H9 (cell line): ENCODE measurements at regions not wholly inside any gene's neighbourhood (a gene's known extent, or its start where the extent isn't known, plus 50 kb on each side); places are given as distances from the start of the nearest gene placed in this dataset.

Experiments
- DNase-seq: peaks from one replicate; pipeline ENCODE4 v3.0.0-alpha.2; 2017
- H2AFZ ChIP-seq: one replicate; pipeline ENCODE4 v1.6.1; 2013; ENCODE audit warnings: mild to moderate bottlenecking, low read length, control low read depth, moderate library complexity
- H2AK5ac ChIP-seq: 2 replicates; pipeline ENCODE4 v1.6.1; 2013; ENCODE audit warnings: low read length, control low read depth, mixed read lengths; ENCODE audit not compliant: insufficient read length
- H2BK120ac ChIP-seq: one replicate; pipeline ENCODE4 v1.6.1; 2013; ENCODE audit warnings: low read depth, mild to moderate bottlenecking, low read length, control low read depth, inconsistent platforms; ENCODE audit not compliant: poor library complexity, severe bottlenecking
- H2BK12ac ChIP-seq: 2 replicates; pipeline ENCODE4 v1.6.1; 2013; ENCODE audit warnings: low read length, control low read depth, mixed read lengths, low read depth; ENCODE audit not compliant: insufficient read length
- H2BK15ac ChIP-seq: 2 replicates; pipeline ENCODE4 v1.6.1; 2013; ENCODE audit warnings: low read depth, low read length, control low read depth
- H2BK20ac ChIP-seq: one replicate; pipeline ENCODE4 v1.6.1; 2013; ENCODE audit warnings: low read depth, mild to moderate bottlenecking, low read length, control low read depth, inconsistent platforms; ENCODE audit not compliant: poor library complexity, severe bottlenecking
- H2BK5ac ChIP-seq: 2 replicates; pipeline ENCODE4 v1.6.1; 2013; ENCODE audit warnings: low read length, control low read depth, mixed read lengths; ENCODE audit not compliant: insufficient read length
- H3K14ac ChIP-seq: 2 replicates; pipeline ENCODE4 v1.6.1; 2013; ENCODE audit warnings: low read length, control low read depth; ENCODE audit not compliant: insufficient read depth
- H3K18ac ChIP-seq: 2 replicates; pipeline ENCODE4 v1.6.1; 2013; ENCODE audit warnings: low read depth, mild to moderate bottlenecking, mixed read lengths, low read length, control low read depth; ENCODE audit not compliant: insufficient read length
- H3K23ac ChIP-seq: 2 replicates; pipeline ENCODE4 v1.6.1; 2013; ENCODE audit warnings: low read length, control low read depth, mixed read lengths, low read depth; ENCODE audit not compliant: insufficient read length
- H3K23me2 ChIP-seq: 2 replicates; pipeline ENCODE4 v1.6.1; 2013; ENCODE audit warnings: low read depth, mild to moderate bottlenecking, mixed read lengths, low read length, control low read depth; ENCODE audit not compliant: insufficient read length, poor library complexity, severe bottlenecking
- H3K27ac ChIP-seq: 2 replicates; pipeline ENCODE4 v1.5.1; 2013; ENCODE audit warnings: low read length, control low read depth, mixed read lengths, low read depth; ENCODE audit not compliant: insufficient read length
- H3K27me3 ChIP-seq: 2 replicates; pipeline ENCODE4 v1.6.1; 2013; ENCODE audit warnings: low read length, control low read depth, inconsistent platforms; ENCODE audit not compliant: insufficient read depth
- H3K4ac ChIP-seq: 2 replicates; pipeline ENCODE4 v1.6.1; 2013; ENCODE audit warnings: low read depth, mild to moderate bottlenecking, control low read depth, inconsistent platforms, low read length, moderate library complexity
- H3K4me1 ChIP-seq: 2 replicates; pipeline ENCODE4 v1.6.1; 2013; ENCODE audit warnings: low read length, control low read depth, inconsistent platforms; ENCODE audit not compliant: insufficient read depth
- H3K4me2 ChIP-seq: 2 replicates; pipeline ENCODE4 v1.6.1; 2013; ENCODE audit warnings: low read length, control low read depth, mixed read lengths; ENCODE audit not compliant: insufficient read length, insufficient read depth
- H3K56ac ChIP-seq: 2 replicates; pipeline ENCODE4 v1.6.1; 2013; ENCODE audit warnings: low read depth, mild to moderate bottlenecking, mixed read lengths, low read length, control low read depth; ENCODE audit not compliant: insufficient read length
- H3K79me1 ChIP-seq: 2 replicates; pipeline ENCODE4 v1.6.1; 2013; ENCODE audit warnings: low read depth, mild to moderate bottlenecking, moderate library complexity, low read length, control low read depth, inconsistent platforms; ENCODE audit not compliant: insufficient read depth, poor library complexity, severe bottlenecking
- H3K79me2 ChIP-seq: 2 replicates; pipeline ENCODE4 v1.6.1; 2013; ENCODE audit warnings: low read length, control low read depth, inconsistent platforms; ENCODE audit not compliant: insufficient read depth
- H3K9ac ChIP-seq: 2 replicates; pipeline ENCODE4 v1.6.1; 2013; ENCODE audit warnings: low read length, control low read depth, mixed read lengths; ENCODE audit not compliant: insufficient read length; ENCODE audit errors: extremely low read depth
- H3K9me3 ChIP-seq: one replicate; pipeline ENCODE4 v1.6.1; 2013; ENCODE audit warnings: low read depth, low read length, inconsistent platforms; ENCODE audit not compliant: control insufficient read depth
- H3T11ph ChIP-seq: one replicate; pipeline ENCODE4 v1.6.1; 2013; ENCODE audit warnings: mild to moderate bottlenecking, low read length, control low read depth, inconsistent platforms
- H4K20me1 ChIP-seq: one replicate; pipeline ENCODE4 v1.6.1; 2013; ENCODE audit not compliant: control insufficient read depth, insufficient read length, insufficient read depth
- H4K5ac ChIP-seq: 2 replicates; pipeline ENCODE4 v1.6.1; 2013; ENCODE audit warnings: low read depth, mild to moderate bottlenecking, mixed read lengths, low read length, control low read depth; ENCODE audit not compliant: insufficient read length
- H4K8ac ChIP-seq: replicated peaks from 2 replicates; pipeline ENCODE4 v1.6.1; 2013; ENCODE audit warnings: low read length, control low read depth, mixed read lengths, low read depth; ENCODE audit not compliant: insufficient read length
- H4K91ac ChIP-seq: 2 replicates; pipeline ENCODE4 v1.6.1; 2013; ENCODE audit warnings: low read depth, mild to moderate bottlenecking, moderate library complexity, mixed read lengths, low read length, control low read depth; ENCODE audit not compliant: insufficient read length
- H3K27ac Mint-ChIP-seq, 3 experiments: 2 replicates in 2 of 3; 3 replicates in 1 of 3; pipeline ENCODE4 v1.8.0; 2020 to 2021; ENCODE audit warnings: mixed read lengths in 3 of 3, mild to moderate bottlenecking in 1 of 3, moderate library complexity in 1 of 3
- H3K27me3 Mint-ChIP-seq: 2 replicates; pipeline ENCODE4 v1.8.0; 2021; ENCODE audit warnings: low read depth, mild to moderate bottlenecking, moderate library complexity, mixed read lengths
- H3K36me3 Mint-ChIP-seq, 3 experiments: 2 replicates in 2 of 3; 3 replicates in 1 of 3; pipeline ENCODE4 v1.8.0; 2020 to 2021; ENCODE audit warnings: low read depth in 3 of 3, mixed read lengths in 3 of 3; ENCODE audit not compliant: insufficient read depth in 1 of 3
- H3K4me1 Mint-ChIP-seq, 2 experiments: 2 replicates each; pipeline ENCODE4 v1.8.0; 2020; ENCODE audit warnings: mixed read lengths in 2 of 2
- H3K4me3 Mint-ChIP-seq, 2 experiments: 2 replicates in 1 of 2; 3 replicates in 1 of 2; pipeline ENCODE4 v1.8.0; 2020 to 2021; ENCODE audit warnings: mild to moderate bottlenecking in 2 of 2, mixed read lengths in 2 of 2, moderate library complexity in 1 of 2
- H3K9me3 Mint-ChIP-seq, 2 experiments: 2 replicates in 1 of 2; 3 replicates in 1 of 2; pipeline ENCODE4 v1.8.0; 2020; ENCODE audit warnings: mild to moderate bottlenecking in 2 of 2, mixed read lengths in 2 of 2, moderate library complexity in 1 of 2
- CTCF ChIP-seq: fragments of 200-600 bp; sonication (generic); conservative IDR thresholded peaks from 3 replicates; pipeline ENCODE4 v1.8.0; 2021; ENCODE audit warnings: antibody characterized with exemption, mild to moderate bottlenecking
- WGBS: extraction: QIAGEN DNeasy Blood & Tissue Kit; methylation state at CpG from one replicate; pipeline ENCODE4 v1.1.7; 2013; ENCODE audit warnings: missing lambda C conversion rate, low lambda C conversion rate, mixed read lengths; ENCODE audit not compliant: insufficient read length; ENCODE audit errors: extremely low coverage; 5-methylcytosine and 5-hydroxymethylcytosine counted together

GRCh38 chr1:26627954-26628353, 67.9 kb upstream of the ARID1A start:
- Histone ChIP-seq H4K91ac (no peak overlapping the region), H3K9me3 (no peaks in the 10 kb centered on the region), H4K8ac (no peak overlapping the region), H4K20me1 (no peaks in the 10 kb centered on the region), H3K23ac (no peak overlapping the region), H3K4me2 (no peak overlapping the region), H2BK20ac (no peak overlapping the region), H3K56ac (no peak overlapping the region), H3K27me3 (no peaks in the 10 kb centered on the region), H4K5ac (no peak overlapping the region), H2BK120ac (no peak overlapping the region), H3K14ac (no peak overlapping the region), H3K27ac (no peak overlapping the region), H3K9ac (no peak overlapping the region), H2BK15ac (no peak overlapping the region), H2BK5ac (no peak overlapping the region), H3K23me2 (no peaks in the 10 kb centered on the region), H2AFZ (no peak overlapping the region), H3K79me2 (no peaks in the 10 kb centered on the region), H3K79me1 (no peaks in the 10 kb centered on the region), H2BK12ac (no peak overlapping the region), H3T11ph (no peak overlapping the region), H2AK5ac (no peak overlapping the region), H3K18ac (no peak overlapping the region), H3K4me1 (no peaks in the 10 kb centered on the region; the same call in 1 of the 2 replicates), H3K4ac (no peak overlapping the region)
- Mint-ChIP-seq H3K9me3 (peaks cover 2 to 3% of the 10 kb centered on the region in 2 experiments; a peak in 3 of 5 replicates), H3K27ac (no peak overlapping the region), H3K4me1 (peaks cover 0 to 6% of the 10 kb centered on the region in 2 experiments; a peak in 2 of 4 replicates), H3K4me3 (no peak overlapping the region), H3K27me3 (peaks cover 3% of the 10 kb centered on the region; the same call in 1 of the 2 replicates), H3K36me3 (no peaks in the 10 kb centered on the region; a peak in 1 of 7 replicates)
- no peak for TF ChIP-seq CTCF
- DNase-seq: no peak
- WGBS: no CpG with 5 or more reads among the region's 3 CpGs
